ENCODE measurements at regions not wholly inside any gene's neighbourhood (a gene's known extent, or its start where the extent isn't known, plus 50 kb on each side); places are given as distances from the start of the nearest gene placed in this dataset.
"Not testable (repeated sequence)": the region's sequence is repeated elsewhere in the genome, so short reads cannot be mapped to it uniquely, and the experiment has no call there.

- TF ChIP-seq POLR2A, CTCF (IDR thresholded peaks at IDR 0.05): not testable (repeated sequence)
Observed at GRCh38 chr16:88205482-88205881, 177.3 kb upstream of the ZNF469 start.

All from vagina (tissue), 2 donors.